ENCODE measurements at regions not wholly inside any gene's neighbourhood (a gene's known extent, or its start where the extent isn't known, plus 50 kb on each side); places are given as distances from the start of the nearest gene placed in this dataset.

DNA sequence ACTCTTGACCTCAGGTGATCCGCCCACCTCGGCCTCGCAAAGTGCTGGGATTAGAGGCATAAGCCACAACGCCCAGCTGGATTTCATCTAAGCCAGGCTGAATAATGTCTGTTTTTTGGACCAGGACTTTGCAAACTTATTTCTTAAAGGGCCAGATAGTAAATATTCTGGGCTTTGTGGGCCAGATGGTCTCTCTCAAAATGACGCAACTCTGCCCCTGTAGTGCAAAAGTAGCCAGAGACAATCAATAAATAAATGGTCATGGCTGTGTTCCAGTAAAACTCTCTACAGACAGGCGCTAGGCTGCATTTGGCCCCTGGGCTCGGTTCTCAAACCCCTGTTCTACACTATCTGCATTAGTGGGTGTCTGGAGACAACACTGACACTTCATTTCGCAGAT, 121.9 kb upstream of the CDH13 start:
- H4K20me1 ChIP-seq (ENCODE audit: low read depth) = no peaks in the 10 kb centered on the region
- H3K9ac ChIP-seq = no peak overlapping the region
- H2AFZ ChIP-seq (replicated peaks) = no peak overlapping the region
- TF ChIP-seq CTCF (IDR thresholded peaks at IDR 0.05) (no peak), EZH2 (IDR thresholded peaks at IDR 0.05) (no peak), EZH2phosphoT487 (IDR thresholded peaks at IDR 0.05) (no peak)
- H3K4me3 ChIP-seq = no peak overlapping the region
- no peak overlapping the region for H3K27ac ChIP-seq
- H3K4me1 ChIP-seq = peaks cover 10% of the 10 kb centered on the region
- no peaks in the 10 kb centered on the region for H3K36me3 ChIP-seq
- no peaks in the 10 kb centered on the region for H3K79me2 ChIP-seq (ENCODE audit: low read depth)
- H3K36me3 Mint-ChIP-seq = no peaks in the 10 kb centered on the region
- H3K4me1 Mint-ChIP-seq = peaks cover 35% of the 10 kb centered on the region
- H3K4me3 Mint-ChIP-seq = no peak overlapping the region
- peaks cover 5% of the 10 kb centered on the region for H3K9me3 Mint-ChIP-seq
- no peak overlapping the region for H3K4me2 ChIP-seq
- H3K27me3 Mint-ChIP-seq (ENCODE audit: insufficient read depth, low read depth) = peaks cover 8% of the 10 kb centered on the region
- no peaks in the 10 kb centered on the region for H3K9me3 ChIP-seq (ENCODE audit: low read depth)
- H3F3A ChIP-seq (ENCODE audit: low read depth) = no peaks in the 10 kb centered on the region
- no peak for DNase-seq (ENCODE audit: low spot score)
- no peak overlapping the region for H3K27ac Mint-ChIP-seq
- H3K27me3 ChIP-seq = no peaks in the 10 kb centered on the region

GRCh38 chr16:82499302-82499701, 127.5 kb upstream of the CDH13 start:
- Histone ChIP-seq H3F3A (ENCODE audit: low read depth) (peaks cover 12% of the 10 kb centered on the region), H3K9me3 (ENCODE audit: low read depth) (no peaks in the 10 kb centered on the region), H3K36me3 (no peaks in the 10 kb centered on the region), H3K27me3 (no peaks in the 10 kb centered on the region), H3K9ac (no peak overlapping the region), H3K4me1 (peaks cover 42% of the 10 kb centered on the region), H2AFZ (replicated peaks) (no peak overlapping the region), H4K20me1 (ENCODE audit: low read depth) (no peaks in the 10 kb centered on the region), H3K79me2 (ENCODE audit: low read depth) (no peaks in the 10 kb centered on the region), H3K4me3 (no peak overlapping the region), H3K4me2 (no peak overlapping the region), H3K27ac (no peak overlapping the region)
- Mint-ChIP-seq H3K9me3 (no peaks in the 10 kb centered on the region), H3K27ac (no peak overlapping the region), H3K27me3 (ENCODE audit: insufficient read depth, low read depth) (peaks cover 2% of the 10 kb centered on the region), H3K4me1 (peaks cover 45% of the 10 kb centered on the region), H3K4me3 (no peak overlapping the region), H3K36me3 (no peaks in the 10 kb centered on the region)
- DNase-seq (ENCODE audit: low spot score) = no peak
- TF ChIP-seq EZH2 (IDR thresholded peaks at IDR 0.05) (no peak), EZH2phosphoT487 (IDR thresholded peaks at IDR 0.05) (no peak), CTCF (IDR thresholded peaks at IDR 0.05) (no peak)

GRCh38 chr16:82497139-82497538, 129.6 kb upstream of the CDH13 start:
- peaks cover 12% of the 10 kb centered on the region for H3F3A ChIP-seq (ENCODE audit: low read depth)
- Mint-ChIP-seq H3K9me3 (no peaks in the 10 kb centered on the region), H3K27me3 (ENCODE audit: insufficient read depth, low read depth) (peaks cover 6% of the 10 kb centered on the region), H3K4me1 (peaks cover 28% of the 10 kb centered on the region), H3K36me3 (no peaks in the 10 kb centered on the region), H3K4me3 (no peak overlapping the region), H3K27ac (no peak overlapping the region)
- H3K4me2 ChIP-seq = peak overlapping the region; percentile 41
- H3K9ac ChIP-seq = no peak overlapping the region
- no peak overlapping the region for H3K27ac ChIP-seq
- H3K79me2 ChIP-seq (ENCODE audit: low read depth) = no peaks in the 10 kb centered on the region
- TF ChIP-seq EZH2 (IDR thresholded peaks at IDR 0.05) (no peak), CTCF (IDR thresholded peaks at IDR 0.05) (no peak), EZH2phosphoT487 (IDR thresholded peaks at IDR 0.05) (no peak)
- H3K27me3 ChIP-seq = no peaks in the 10 kb centered on the region
- H2AFZ ChIP-seq (replicated peaks) = no peak overlapping the region
- no peaks in the 10 kb centered on the region for H4K20me1 ChIP-seq (ENCODE audit: low read depth)
- no peaks in the 10 kb centered on the region for H3K9me3 ChIP-seq (ENCODE audit: low read depth)
- no peak overlapping the region for H3K4me3 ChIP-seq
- H3K4me1 ChIP-seq = peaks cover 37% of the 10 kb centered on the region
- no peaks in the 10 kb centered on the region for H3K36me3 ChIP-seq
- peak; percentile 45 for DNase-seq (ENCODE audit: low spot score)

All from neural progenitor cell (in vitro differentiated cells).